HEK293T (cell line): ENCODE measurements at regions not wholly inside any gene's neighbourhood (a gene's known extent, or its start where the extent isn't known, plus 50 kb on each side); places are given as distances from the start of the nearest gene placed in this dataset.
"Not testable (repeated sequence)": the region's sequence is repeated elsewhere in the genome, so short reads cannot be mapped to it uniquely, and the experiment has no call there.

Experiments
- ARNT ChIP-seq: fragments of 450-650 bp; IDR thresholded peaks from 2 replicates; pipeline ENCODE4 v1.6.1; 2017; ENCODE audit warnings: mild to moderate bottlenecking
- PKNOX1 ChIP-seq: fragments of 450-650 bp; IDR thresholded peaks from 2 replicates; pipeline ENCODE4 v1.6.1; 2016

- not testable (repeated sequence) for TF ChIP-seq PKNOX1, ARNT
Measured at GRCh38 chr3:139153434-139153833, 108.7 kb upstream of the PRR23C start.
